OCI-LY1 (cell line): ENCODE measurements at regions not wholly inside any gene's neighbourhood (a gene's known extent, or its start where the extent isn't known, plus 50 kb on each side); places are given as distances from the start of the nearest gene placed in this dataset.

ENCODE experiments used
- CTCF ChIP-seq: fragments of 200-600 bp; sonication (generic), shearing (Covaris generic); IDR thresholded peaks from 2 replicates; pipeline ENCODE4 v1.5.1; 2017; ENCODE audit warnings: mild to moderate bottlenecking, antibody characterized with exemption, low read length, moderate library complexity, mixed read lengths
- EZH2 ChIP-seq: fragments of 200-600 bp; sonication (generic), shearing (Covaris generic); IDR thresholded peaks from 2 replicates; pipeline ENCODE4 v1.8.0; 2017; ENCODE audit warnings: borderline replicate concordance, mixed run types, mild to moderate bottlenecking, antibody characterized with exemption, low read length, moderate library complexity, mixed read lengths

DNA sequence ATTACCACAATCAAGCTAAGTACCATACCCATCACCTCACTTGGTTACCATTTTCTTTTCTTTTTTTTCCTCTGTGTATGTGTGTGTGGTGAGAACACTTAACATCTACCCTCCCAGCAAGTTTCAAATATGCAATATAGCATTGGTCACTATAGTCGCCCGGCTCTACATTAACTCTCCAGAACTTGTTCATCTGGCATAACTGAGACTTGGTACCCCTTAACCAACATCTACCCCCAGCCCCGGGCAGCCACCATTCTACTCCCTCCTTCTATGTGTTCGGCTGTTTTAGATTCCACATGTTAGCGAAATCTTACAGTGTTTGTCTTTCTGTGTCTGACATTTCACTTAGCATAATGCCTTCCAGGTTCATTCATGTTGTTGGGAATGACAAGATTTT lies 89.0 kb upstream of the TOP1 start:
- TF ChIP-seq CTCF (no peak), EZH2 (no peak)
